Neural cell (in vitro differentiated cells): ENCODE measurements at regions not wholly inside any gene's neighbourhood (a gene's known extent, or its start where the extent isn't known, plus 50 kb on each side); places are given as distances from the start of the nearest gene placed in this dataset.

Source experiments
- H2AFZ ChIP-seq: fragments of 200-600, 300-800 bp; sonication (generic), shearing (Covaris generic); 2 replicates; pipeline ENCODE4 v1.6.0; 2014; ENCODE audit warnings: low read depth, mild to moderate bottlenecking, antibody characterized with exemption, low read length, moderate library complexity
- H3F3A ChIP-seq: fragments of 200-600 bp; shearing (Covaris generic); 2 replicates; pipeline ENCODE4 v1.6.1; 2016; ENCODE audit warnings: mild to moderate bottlenecking, moderate library complexity, mixed read lengths, antibody characterized with exemption, low read length; ENCODE audit not compliant: insufficient read depth, poor library complexity, severe bottlenecking
- H3K27ac ChIP-seq: fragments of 200-600, 300-800 bp; sonication (generic), shearing (Covaris generic); 2 replicates; pipeline ENCODE4 v1.5.1; 2014; ENCODE audit warnings: mild to moderate bottlenecking, low read length, moderate library complexity
- H3K27me3 ChIP-seq: fragments of 300-800, 200-600 bp; sonication (generic), shearing (Covaris generic); 2 replicates; pipeline ENCODE4 v1.6.0; 2014; ENCODE audit warnings: mild to moderate bottlenecking, low read depth, low read length, moderate library complexity; ENCODE audit not compliant: insufficient read depth
- H3K36me3 ChIP-seq: fragments of 300-800, 200-600 bp; sonication (generic), shearing (Covaris generic); 2 replicates; pipeline ENCODE4 v1.5.1; 2014; ENCODE audit warnings: mild to moderate bottlenecking, antibody characterized with exemption, low read length, moderate library complexity; ENCODE audit not compliant: insufficient read depth
- H3K4me2 ChIP-seq: fragments of 300-800, 200-600 bp; sonication (generic), shearing (Covaris generic); 2 replicates; pipeline ENCODE4 v1.6.0; 2014; ENCODE audit warnings: mild to moderate bottlenecking, low read length
- H3K4me3 ChIP-seq: fragments of 300-800, 200-600 bp; sonication (generic), shearing (Covaris generic); 2 replicates; pipeline ENCODE4 v1.5.1; 2014; ENCODE audit warnings: mild to moderate bottlenecking, low read length, moderate library complexity
- H3K79me2 ChIP-seq: fragments of 200-600 bp; shearing (Covaris generic); replicated peaks from 2 replicates; pipeline ENCODE4 v1.6.0; 2014; ENCODE audit warnings: mild to moderate bottlenecking, low read length, moderate library complexity; ENCODE audit not compliant: insufficient read depth
- H3K9ac ChIP-seq: fragments of 300-800, 200-600 bp; sonication (generic), shearing (Covaris generic); 2 replicates; pipeline ENCODE4 v1.6.1; 2016; ENCODE audit warnings: mild to moderate bottlenecking, low read length, mixed read lengths
- H3K9me2 ChIP-seq: fragments of 200-600 bp; shearing (Covaris generic); 2 replicates; pipeline ENCODE4 v1.6.1; 2016; ENCODE audit warnings: mild to moderate bottlenecking, low read length, mixed read lengths; ENCODE audit not compliant: insufficient read depth
- H3K9me3 ChIP-seq: fragments of 200-600, 300-800 bp; sonication (generic), shearing (Covaris generic); 2 replicates; pipeline ENCODE4 v1.6.1; 2016; ENCODE audit warnings: mild to moderate bottlenecking, mixed run types, low read length, moderate library complexity, mixed read lengths
- H4K20me1 ChIP-seq: fragments of 200-600 bp; shearing (Covaris generic); 2 replicates; pipeline ENCODE4 v1.6.1; 2016; ENCODE audit warnings: mild to moderate bottlenecking, mixed run types; ENCODE audit not compliant: insufficient read depth
- CTCF ChIP-seq: fragments of 450-650 bp; IDR thresholded peaks from 2 replicates; pipeline ENCODE4 v1.5.1; 2014; ENCODE audit warnings: antibody characterized with exemption, mild to moderate bottlenecking, moderate library complexity; ENCODE audit not compliant: poor library complexity, severe bottlenecking
- EP300 ChIP-seq: fragments of 450-650 bp; conservative IDR thresholded peaks from 2 replicates; pipeline ENCODE4 v1.6.1; 2014; ENCODE audit warnings: antibody characterized with exemption, mild to moderate bottlenecking, moderate library complexity; ENCODE audit not compliant: poor library complexity, severe bottlenecking
- EZH2 ChIP-seq: fragments of 200-600, 300-800 bp; shearing (Covaris generic), sonication (generic); IDR thresholded peaks from 2 replicates; pipeline ENCODE4 v1.6.1; 2014; ENCODE audit warnings: antibody characterized with exemption, low read length, borderline replicate concordance, mild to moderate bottlenecking; ENCODE audit not compliant: insufficient read depth, poor library complexity, severe bottlenecking
- MXI1 ChIP-seq: fragments of 450-650 bp; conservative IDR thresholded peaks from 2 replicates; pipeline ENCODE4 v1.6.1; 2014; ENCODE audit warnings: antibody characterized with exemption, mild to moderate bottlenecking; ENCODE audit not compliant: poor library complexity, severe bottlenecking
- POLR2AphosphoS5 ChIP-seq: IDR thresholded peaks from 2 replicates; pipeline ENCODE4 v1.6.1; 2012
- RAD21 ChIP-seq: fragments of 450-650 bp; conservative IDR thresholded peaks from 2 replicates; pipeline ENCODE4 v1.6.1; 2014; ENCODE audit warnings: antibody characterized with exemption, mild to moderate bottlenecking, moderate library complexity
- SMC3 ChIP-seq: fragments of 450-650 bp; conservative IDR thresholded peaks from 2 replicates; pipeline ENCODE4 v1.6.1; 2014; ENCODE audit warnings: antibody characterized with exemption, mild to moderate bottlenecking, moderate library complexity; ENCODE audit not compliant: poor library complexity
- TAF1 ChIP-seq: IDR thresholded peaks from 2 replicates; pipeline ENCODE4 v1.6.1; 2012; ENCODE audit warnings: low read depth
- TF ChIP-seq, protein P1 (sequence below): IDR thresholded peaks from 2 replicates; pipeline ENCODE4 v1.6.1; 2012; ENCODE audit warnings: borderline replicate concordance

DNA sequence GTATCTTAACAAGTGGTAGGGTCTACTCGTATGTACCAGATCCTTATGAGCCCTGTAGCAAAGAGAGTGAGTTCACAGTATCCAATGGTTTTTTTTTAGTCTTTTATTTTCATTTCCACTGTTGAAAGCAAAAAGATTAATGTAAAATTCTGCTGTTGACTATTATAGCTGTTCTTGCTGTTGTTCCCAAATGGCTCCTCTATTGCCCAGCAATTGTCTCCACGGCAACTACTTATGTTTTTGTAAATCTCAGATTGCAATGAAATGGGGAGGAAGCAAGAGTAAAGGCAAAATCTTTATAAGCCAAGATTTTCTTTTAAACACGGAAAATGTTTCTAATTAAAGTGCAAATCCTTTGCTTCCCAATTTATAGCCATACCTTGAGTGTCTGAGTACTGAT is 406.1 kb downstream of the EPM2A start:
- no peaks in the 10 kb centered on the region for H3K27me3 ChIP-seq
- no peaks in the 10 kb centered on the region for H3K9me3 ChIP-seq
- no peak overlapping the region for H3K4me3 ChIP-seq
- TF ChIP-seq MXI1 (no peak), EZH2 (no peak), EP300 (peak; percentile 59)
- H3K4me2 ChIP-seq = no peak overlapping the region
- no peaks in the 10 kb centered on the region for H3K36me3 ChIP-seq
- H3K27ac ChIP-seq = peak overlapping the region; percentile 25
- H3K79me2 ChIP-seq = no peaks in the 10 kb centered on the region
- no peaks in the 10 kb centered on the region for H3F3A ChIP-seq
- no peaks in the 10 kb centered on the region for H4K20me1 ChIP-seq
- H2AFZ ChIP-seq = no peak overlapping the region
- H3K9me2 ChIP-seq = no peaks in the 10 kb centered on the region
- H3K9ac ChIP-seq = no peak overlapping the region

- Histone ChIP-seq H3K36me3 (no peaks in the 10 kb centered on the region), H3K9me3 (no peaks in the 10 kb centered on the region), H4K20me1 (no peaks in the 10 kb centered on the region), H3F3A (no peaks in the 10 kb centered on the region), H3K27me3 (no peaks in the 10 kb centered on the region), H3K9ac (no peak overlapping the region), H3K4me3 (no peak overlapping the region), H3K27ac (no peak overlapping the region), H3K4me2 (no peak overlapping the region), H3K9me2 (no peaks in the 10 kb centered on the region), H2AFZ (no peak overlapping the region), H3K79me2 (no peaks in the 10 kb centered on the region)
- TF ChIP-seq EZH2 (no peak), TAF1 (no peak), CTCF (no peak), MXI1 (no peak), POLR2AphosphoS5 (no peak), RAD21 (no peak), SMC3 (no peak), EP300 (no peak)
- TF ChIP-seq, protein P1, sequence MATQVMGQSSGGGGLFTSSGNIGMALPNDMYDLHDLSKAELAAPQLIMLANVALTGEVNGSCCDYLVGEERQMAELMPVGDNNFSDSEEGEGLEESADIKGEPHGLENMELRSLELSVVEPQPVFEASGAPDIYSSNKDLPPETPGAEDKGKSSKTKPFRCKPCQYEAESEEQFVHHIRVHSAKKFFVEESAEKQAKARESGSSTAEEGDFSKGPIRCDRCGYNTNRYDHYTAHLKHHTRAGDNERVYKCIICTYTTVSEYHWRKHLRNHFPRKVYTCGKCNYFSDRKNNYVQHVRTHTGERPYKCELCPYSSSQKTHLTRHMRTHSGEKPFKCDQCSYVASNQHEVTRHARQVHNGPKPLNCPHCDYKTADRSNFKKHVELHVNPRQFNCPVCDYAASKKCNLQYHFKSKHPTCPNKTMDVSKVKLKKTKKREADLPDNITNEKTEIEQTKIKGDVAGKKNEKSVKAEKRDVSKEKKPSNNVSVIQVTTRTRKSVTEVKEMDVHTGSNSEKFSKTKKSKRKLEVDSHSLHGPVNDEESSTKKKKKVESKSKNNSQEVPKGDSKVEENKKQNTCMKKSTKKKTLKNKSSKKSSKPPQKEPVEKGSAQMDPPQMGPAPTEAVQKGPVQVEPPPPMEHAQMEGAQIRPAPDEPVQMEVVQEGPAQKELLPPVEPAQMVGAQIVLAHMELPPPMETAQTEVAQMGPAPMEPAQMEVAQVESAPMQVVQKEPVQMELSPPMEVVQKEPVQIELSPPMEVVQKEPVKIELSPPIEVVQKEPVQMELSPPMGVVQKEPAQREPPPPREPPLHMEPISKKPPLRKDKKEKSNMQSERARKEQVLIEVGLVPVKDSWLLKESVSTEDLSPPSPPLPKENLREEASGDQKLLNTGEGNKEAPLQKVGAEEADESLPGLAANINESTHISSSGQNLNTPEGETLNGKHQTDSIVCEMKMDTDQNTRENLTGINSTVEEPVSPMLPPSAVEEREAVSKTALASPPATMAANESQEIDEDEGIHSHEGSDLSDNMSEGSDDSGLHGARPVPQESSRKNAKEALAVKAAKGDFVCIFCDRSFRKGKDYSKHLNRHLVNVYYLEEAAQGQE = no peak
Measured at GRCh38 chr6:145331066-145331465, 404.3 kb downstream of the EPM2A start.

DNA sequence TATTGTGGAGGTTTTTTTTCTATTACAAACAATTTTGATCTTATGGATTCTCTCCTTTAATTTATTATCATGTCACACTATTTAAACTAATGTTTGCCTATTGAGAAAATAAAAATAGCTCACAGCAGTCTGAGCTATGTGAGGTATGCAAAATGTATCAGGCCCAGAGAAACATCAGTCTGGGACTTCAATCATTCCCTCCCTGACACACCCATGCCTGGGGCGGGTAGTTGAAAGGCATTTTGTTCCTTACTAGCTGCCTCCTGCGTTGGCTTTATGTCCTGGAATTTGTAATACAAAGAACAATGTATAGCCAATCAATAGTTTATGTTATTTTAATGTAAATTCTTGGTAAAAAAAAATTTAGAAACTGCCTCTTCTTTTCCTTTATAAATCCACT is 403.3 kb downstream of the EPM2A start:
- no peak overlapping the region for H3K27ac ChIP-seq
- no peaks in the 10 kb centered on the region for H3F3A ChIP-seq
- H3K79me2 ChIP-seq = no peaks in the 10 kb centered on the region
- no peak for TF ChIP-seq CTCF
- no peak for TF ChIP-seq EZH2
- no peak for TF ChIP-seq POLR2AphosphoS5
- TF ChIP-seq, protein P1 = no peak
- no peak for TF ChIP-seq MXI1
- no peak for TF ChIP-seq TAF1
- no peak for TF ChIP-seq SMC3
- TF ChIP-seq EP300 = no peak
- no peak for TF ChIP-seq RAD21
- H4K20me1 ChIP-seq = no peaks in the 10 kb centered on the region
- H3K36me3 ChIP-seq = no peaks in the 10 kb centered on the region
- no peaks in the 10 kb centered on the region for H3K9me2 ChIP-seq
- H3K4me3 ChIP-seq = no peak overlapping the region
- H2AFZ ChIP-seq = no peak overlapping the region
- H3K9me3 ChIP-seq = no peaks in the 10 kb centered on the region
- no peak overlapping the region for H3K9ac ChIP-seq
- H3K27me3 ChIP-seq = no peaks in the 10 kb centered on the region
- no peak overlapping the region for H3K4me2 ChIP-seq
